H1 (cell line): ENCODE measurements at regions not wholly inside any gene's neighbourhood (a gene's known extent, or its start where the extent isn't known, plus 50 kb on each side); places are given as distances from the start of the nearest gene placed in this dataset.

Source experiments
- CTCF ChIA-PET: fragments of 300-600 bp; sonication (Branson Sonifier 250); formaldehyde crosslinking; loops from one replicate; lab custom pipeline; 2021; ENCODE audit not compliant: partially characterized antibody; lab: Charles Lee
- POLR2A ChIA-PET: fragments of 300-600 bp; sonication (Branson Sonifier 250); formaldehyde crosslinking; loops from one replicate; lab custom pipeline; 2021; ENCODE audit warnings: inconsistent platforms; ENCODE audit not compliant: partially characterized antibody; lab: Charles Lee
- DNase-seq, 2 experiments: peaks; one replicate each; pipeline versions ENCODE4 v3.0.0 to v3.0.0-alpha.2; 2010 to 2022; ENCODE audit warnings: low spot score in 2 of 2, low read depth in 1 of 2, mixed read lengths in 1 of 2
- FAIRE-seq: peaks from 2 replicates; lab custom pipeline; 2011; peaks lifted over from hg19 to GRCh38; lab: Jason Lieb, UNC
- H2AFZ ChIP-seq: 2 replicates; pipeline ENCODE4 v1.8.1; 2012; ENCODE audit warnings: low read length, inconsistent platforms
- H2AK5ac ChIP-seq: 2 replicates; pipeline ENCODE4 v1.6.1; 2013; ENCODE audit warnings: low read depth, low read length
- H2BK120ac ChIP-seq: replicated peaks from 2 replicates; pipeline ENCODE3; 2013; ENCODE audit warnings: low read depth, low read length, inconsistent platforms
- H2BK12ac ChIP-seq: 2 replicates; pipeline ENCODE4 v1.6.1; 2013; ENCODE audit warnings: low read depth, low read length
- H2BK15ac ChIP-seq: 2 replicates; pipeline ENCODE4 v1.6.1; 2013; ENCODE audit warnings: low read length
- H2BK20ac ChIP-seq: 2 replicates; pipeline ENCODE4 v1.6.1; 2013; ENCODE audit warnings: low read length
- H2BK5ac ChIP-seq: 2 replicates; pipeline ENCODE4 v1.6.1; 2013; ENCODE audit warnings: low read depth, low read length
- H3K14ac ChIP-seq: 2 replicates; pipeline ENCODE4 v1.6.1; 2013; ENCODE audit warnings: inconsistent platforms; ENCODE audit not compliant: insufficient read length
- H3K18ac ChIP-seq: 2 replicates; pipeline ENCODE4 v1.6.1; 2013; ENCODE audit warnings: low read length; ENCODE audit errors: extremely low read depth
- H3K23ac ChIP-seq: 2 replicates; pipeline ENCODE4 v1.6.1; 2013; ENCODE audit warnings: inconsistent platforms; ENCODE audit not compliant: insufficient read length
- H3K23me2 ChIP-seq: 2 replicates; pipeline ENCODE4 v1.6.1; 2013; ENCODE audit warnings: low read depth, low read length
- H3K27ac ChIP-seq: 2 replicates; pipeline ENCODE4 v1.6.1; 2011; ENCODE audit warnings: low read depth, low read length, inconsistent platforms
- H3K27me3 ChIP-seq, 4 experiments: replicated peaks in 1 of 4; 1 replicate in 1 of 4; 2 replicates in 3 of 4; pipeline versions ENCODE4 v1.6.1 to v1.8.1; 2011 to 2013; ENCODE audit warnings: low read length in 3 of 4, mild to moderate bottlenecking in 3 of 4, inconsistent platforms in 2 of 4, mixed read lengths in 2 of 4, moderate library complexity in 1 of 4; ENCODE audit not compliant: control insufficient read depth in 3 of 4, insufficient read depth in 3 of 4; ENCODE audit errors: extremely low read depth in 1 of 4
- H3K36me3 ChIP-seq, 4 experiments: 2 replicates each; pipeline versions ENCODE4 v1.6.1 to v1.8.1; 2011 to 2013; ENCODE audit warnings: mild to moderate bottlenecking in 4 of 4, low read length in 3 of 4, moderate library complexity in 2 of 4, control low read depth in 1 of 4, inconsistent platforms in 1 of 4; ENCODE audit not compliant: insufficient read depth in 4 of 4, control insufficient read depth in 2 of 4
- H3K4ac ChIP-seq: replicated peaks from 2 replicates; pipeline ENCODE3; 2013; ENCODE audit warnings: low read length, low read depth, mixed read lengths, inconsistent platforms; ENCODE audit not compliant: insufficient read length
- H3K4me1 ChIP-seq, 4 experiments: replicated peaks in 1 of 4; 1 replicate in 1 of 4; 2 replicates in 3 of 4; pipeline versions ENCODE4 v1.6.1 to v1.8.1; 2011 to 2013; ENCODE audit warnings: low read length in 3 of 4, inconsistent platforms in 2 of 4, mixed read lengths in 1 of 4; ENCODE audit not compliant: insufficient read depth in 4 of 4, control insufficient read depth in 3 of 4
- H3K4me2 ChIP-seq, 2 experiments: 2 replicates each; pipeline versions ENCODE4 v1.6.1 to v1.8.1; 2011 to 2013; ENCODE audit warnings: low read depth in 2 of 2, low read length in 2 of 2, control low read depth in 1 of 2, inconsistent platforms in 1 of 2, mild to moderate bottlenecking in 1 of 2; ENCODE audit not compliant: insufficient read depth in 1 of 2
- H3K4me3 ChIP-seq, 4 experiments: fragments of 200-600, 300-600 bp in 1 of 4; sonication (generic), shearing (Covaris generic), sonication (Bioruptor Twin) in 1 of 4; 2 replicates each; pipeline versions ENCODE4 v1.5.1 to v1.8.1; 2011 to 2016; ENCODE audit warnings: low read length in 4 of 4, low read depth in 3 of 4, control low read depth in 2 of 4, inconsistent platforms in 2 of 4, mild to moderate bottlenecking in 2 of 4, mixed read lengths in 1 of 4, moderate library complexity in 1 of 4; ENCODE audit not compliant: insufficient read depth in 2 of 4; ENCODE audit errors: extremely low read depth in 1 of 4
- H3K56ac ChIP-seq: replicated peaks from 2 replicates; pipeline ENCODE3; 2013; ENCODE audit warnings: low read depth, mild to moderate bottlenecking, mixed read lengths, low read length, inconsistent platforms; ENCODE audit not compliant: insufficient read length
- H3K79me1 ChIP-seq: 2 replicates; pipeline ENCODE4 v1.6.1; 2013; ENCODE audit warnings: low read depth, low read length, control low read depth
- H3K79me2 ChIP-seq, 2 experiments: 2 replicates each; pipeline versions ENCODE4 v1.6.1 to v1.8.1; 2012 to 2013; ENCODE audit warnings: low read length in 2 of 2, mild to moderate bottlenecking in 2 of 2, inconsistent platforms in 1 of 2; ENCODE audit not compliant: insufficient read depth in 2 of 2, control insufficient read depth in 1 of 2
- H3K9ac ChIP-seq, 4 experiments: replicated peaks in 1 of 4; 1 replicate in 1 of 4; 2 replicates in 3 of 4; pipeline versions ENCODE4 v1.6.1 to v1.8.1; 2011 to 2013; ENCODE audit warnings: low read depth in 3 of 4, low read length in 3 of 4, control low read depth in 2 of 4, mild to moderate bottlenecking in 2 of 4, moderate library complexity in 2 of 4, inconsistent platforms in 1 of 4; ENCODE audit errors: extremely low read depth in 1 of 4
- H3K9me3 ChIP-seq, 2 experiments: 2 replicates each; pipeline versions ENCODE4 v1.6.1 to v1.8.1; 2012 to 2013; ENCODE audit warnings: mild to moderate bottlenecking in 2 of 2, moderate library complexity in 2 of 2, control low read depth in 1 of 2, inconsistent platforms in 1 of 2, low read depth in 1 of 2, low read length in 1 of 2, mixed read lengths in 1 of 2; ENCODE audit not compliant: insufficient read depth in 2 of 2
- H4K20me1 ChIP-seq, 2 experiments: replicated peaks in 1 of 2; 2 replicates each; pipeline versions ENCODE3 to v1.8.1; 2011 to 2013; ENCODE audit warnings: inconsistent platforms in 2 of 2, low read length in 2 of 2, mild to moderate bottlenecking in 1 of 2; ENCODE audit not compliant: insufficient read depth in 2 of 2, control insufficient read depth in 1 of 2
- H4K5ac ChIP-seq: 2 replicates; pipeline ENCODE4 v1.6.1; 2013; ENCODE audit warnings: low read length, low read depth, mixed read lengths, inconsistent platforms; ENCODE audit not compliant: insufficient read length
- H4K8ac ChIP-seq: 2 replicates; pipeline ENCODE4 v1.8.0; 2013; ENCODE audit warnings: mild to moderate bottlenecking, moderate library complexity, low read length, inconsistent platforms; ENCODE audit not compliant: insufficient read depth; ENCODE audit errors: extremely low read depth
- H4K91ac ChIP-seq: replicated peaks from 2 replicates; pipeline ENCODE3; 2013; ENCODE audit warnings: low read length, mixed read lengths, inconsistent platforms; ENCODE audit not compliant: insufficient read length
- CREB1 ChIP-seq: IDR thresholded peaks from 2 replicates; pipeline ENCODE4 v1.6.1; 2012; ENCODE audit warnings: inconsistent platforms
- CTBP2 ChIP-seq: IDR thresholded peaks from 2 replicates; pipeline ENCODE4 v1.7.0; 2011; ENCODE audit warnings: borderline replicate concordance, mild to moderate bottlenecking, moderate library complexity, mixed read lengths, low read length; ENCODE audit not compliant: insufficient read depth, insufficient read length
- EP300 ChIP-seq, 2 experiments: IDR thresholded peaks; 1 replicate in 1 of 2; 2 replicates in 1 of 2; pipeline ENCODE4 v1.6.1; 2011 to 2012; ENCODE audit warnings: low read depth in 2 of 2, low read length in 2 of 2, mild to moderate bottlenecking in 2 of 2, borderline replicate concordance in 1 of 2, inconsistent platforms in 1 of 2, moderate library complexity in 1 of 2
- NANOG ChIP-seq: IDR thresholded peaks from 2 replicates; pipeline ENCODE4 v1.6.1; 2011; ENCODE audit warnings: low read length, low read depth, mild to moderate bottlenecking, inconsistent platforms; ENCODE audit not compliant: insufficient read depth, poor library complexity, severe bottlenecking
- PHF8 ChIP-seq: fragments of 200-600 bp; sonication (generic); conservative IDR thresholded peaks from 2 replicates; pipeline ENCODE4 v1.7.1; 2012; ENCODE audit warnings: low read depth, mild to moderate bottlenecking, inconsistent platforms, low read length, moderate library complexity
- POLR2A ChIP-seq, 2 experiments: IDR thresholded peaks; 1 replicate in 1 of 2; 2 replicates in 1 of 2; pipeline ENCODE4 v1.6.1; 2011; ENCODE audit warnings: low read depth in 2 of 2, low read length in 2 of 2, mild to moderate bottlenecking in 2 of 2; ENCODE audit errors: control extremely low read depth in 1 of 2
- POU5F1 ChIP-seq: IDR thresholded peaks from 2 replicates; pipeline ENCODE4 v1.6.1; 2011; ENCODE audit warnings: low read depth, mild to moderate bottlenecking, low read length, moderate library complexity
- RXRA ChIP-seq: IDR thresholded peaks from 2 replicates; pipeline ENCODE4 v1.6.1; 2011; ENCODE audit warnings: low read depth, mild to moderate bottlenecking, low read length, moderate library complexity; ENCODE audit not compliant: insufficient read depth
- SIX5 ChIP-seq: IDR thresholded peaks from 2 replicates; pipeline ENCODE4 v1.6.1; 2011; ENCODE audit warnings: mild to moderate bottlenecking, low read depth, low read length
- SP4 ChIP-seq: IDR thresholded peaks from 2 replicates; pipeline ENCODE4 v1.6.1; 2012; ENCODE audit warnings: low read length, inconsistent platforms
- SUZ12 ChIP-seq: fragments of 200-600 bp; sonication (generic); IDR thresholded peaks from 2 replicates; pipeline ENCODE4 v1.6.1; 2012; ENCODE audit warnings: mild to moderate bottlenecking, inconsistent platforms, low read length, moderate library complexity, mixed read lengths
- TEAD4 ChIP-seq: IDR thresholded peaks from 2 replicates; pipeline ENCODE4 v1.6.1; 2012; ENCODE audit warnings: low read depth, low read length, inconsistent platforms, mixed read lengths
- WGBS, 2 experiments: shearing (Covaris generic) in 1 of 2; methylation state at CpG; one replicate each; pipeline versions ENCODE4 v1.1.6 to v1.1.7; 2013 to 2015; ENCODE audit warnings: low lambda C conversion rate in 2 of 2, mixed read lengths in 2 of 2, inconsistent platforms in 1 of 2, low coverage in 1 of 2, missing lambda C conversion rate in 1 of 2; ENCODE audit not compliant: insufficient replicate concordance in 2 of 2, insufficient coverage in 1 of 2, insufficient read length in 1 of 2; ENCODE audit errors: extremely low coverage in 1 of 2, missing lambda C conversion rate in 1 of 2; 5-methylcytosine and 5-hydroxymethylcytosine counted together
- TF ChIP-seq, protein P1 (sequence below): IDR thresholded peaks from 2 replicates; pipeline ENCODE4 v1.6.1; 2012; ENCODE audit warnings: inconsistent platforms

DNA sequence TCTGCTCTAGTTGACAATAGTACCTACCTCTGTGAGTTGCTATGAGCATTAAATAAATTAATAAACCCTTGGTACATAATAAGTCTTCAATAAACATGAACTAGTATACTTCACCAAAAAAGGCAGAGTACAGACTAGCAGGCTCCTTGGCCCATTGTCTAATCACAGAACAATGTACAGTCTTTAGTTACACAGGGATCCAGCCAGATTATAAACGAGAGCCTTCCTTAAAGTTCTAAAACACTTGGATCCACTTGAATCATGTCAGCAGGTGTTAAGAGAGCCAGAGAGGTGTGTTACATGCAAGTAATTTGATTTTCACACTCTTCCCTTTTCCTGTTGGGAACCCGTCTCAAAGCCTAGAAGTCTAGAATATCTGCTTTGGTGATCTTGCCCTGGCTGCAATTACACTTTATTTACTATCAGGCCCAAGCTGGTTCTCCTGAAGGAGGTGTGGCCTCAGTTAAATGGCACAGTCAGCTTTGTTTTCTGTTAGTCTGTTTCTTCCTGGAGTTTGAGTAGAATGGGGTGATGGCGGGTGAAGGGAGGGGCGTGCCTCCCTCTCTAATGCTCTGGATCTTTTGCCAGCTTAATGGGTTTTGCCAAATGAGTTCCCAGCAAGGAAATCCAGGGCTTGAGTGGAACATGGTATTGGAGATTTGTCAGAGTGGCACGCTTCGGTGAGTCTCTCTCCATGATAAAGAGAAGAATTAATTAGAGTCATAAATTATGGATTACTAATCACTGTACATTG lies 570.9 kb upstream of the CAMK1G start:
- Histone ChIP-seq H2BK12ac (no peak overlapping the region), H3K9ac (no peak overlapping the region), H4K91ac (no peak overlapping the region), H3K4me3 (no peak overlapping the region), H2BK20ac (no peak overlapping the region), H4K20me1 (no peaks in the 10 kb centered on the region), H3K36me3 (no peaks in the 10 kb centered on the region), H2BK120ac (no peak overlapping the region), H3K23me2 (no peaks in the 10 kb centered on the region), H3K14ac (no peak overlapping the region), H3K79me1 (no peaks in the 10 kb centered on the region), H2AFZ (no peak overlapping the region), H3K27me3 (no peaks in the 10 kb centered on the region), H3K56ac (no peak overlapping the region), H3K79me2 (no peaks in the 10 kb centered on the region), H3K9me3 (no peaks in the 10 kb centered on the region), H3K23ac (no peak overlapping the region), H4K8ac (no peak overlapping the region), H3K27ac (no peak overlapping the region), H2BK15ac (no peak overlapping the region), H2AK5ac (no peak overlapping the region), H4K5ac (no peak overlapping the region), H3K4me1 (no peaks in the 10 kb centered on the region), H3K4ac (no peak overlapping the region), H3K4me2 (no peak overlapping the region), H2BK5ac (no peak overlapping the region), H3K18ac (no peak overlapping the region)
- ChIA-PET CTCF (interaction anchor here (1.0 to 2.5 kb wide), 3 partner anchors 10 to 191 kb away, joined by 3 to 9 read pairs (median 8); no protein-coding TSS in a partner anchor), POLR2A (no interaction called here)
- WGBS, 2 experiments, result 88% methylated on average over 6 of the region's 6 CpGs; no CpG with 5 or more reads in 1 of the 2 experiments
- FAIRE-seq (no peak), DNase-seq (no peak)
- no peak for TF ChIP-seq PHF8
- no peak for TF ChIP-seq TEAD4
- no peak for TF ChIP-seq CREB1
- TF ChIP-seq RXRA, result no peak
- no peak for TF ChIP-seq POLR2A (IDR thresholded peaks at IDR 0.05; ENCODE audit: control extremely low read depth in 1 of 2, low read depth in 2 of 2, low read length in 2 of 2)
- no peak for TF ChIP-seq SIX5
- TF ChIP-seq SUZ12, result no peak
- no peak for TF ChIP-seq POU5F1
- TF ChIP-seq, protein P1, sequence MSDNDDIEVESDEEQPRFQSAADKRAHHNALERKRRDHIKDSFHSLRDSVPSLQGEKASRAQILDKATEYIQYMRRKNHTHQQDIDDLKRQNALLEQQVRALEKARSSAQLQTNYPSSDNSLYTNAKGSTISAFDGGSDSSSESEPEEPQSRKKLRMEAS, result no peak
- TF ChIP-seq EP300 (IDR thresholded peaks at IDR 0.05; ENCODE audit: borderline replicate concordance in 1 of 2, low read depth in 2 of 2, low read length in 2 of 2), result no peak
- no peak for TF ChIP-seq CTBP2
- TF ChIP-seq SP4, result no peak
- no peak for TF ChIP-seq NANOG
